Type B pancreatic cell (in vitro differentiated cells): ENCODE measurements at regions not wholly inside any gene's neighbourhood (a gene's known extent, or its start where the extent isn't known, plus 50 kb on each side); places are given as distances from the start of the nearest gene placed in this dataset.

Source experiments
- DNase-seq: peaks from one replicate; pipeline ENCODE4 v3.0.0; 2021; ENCODE audit warnings: mixed read lengths; ENCODE audit not compliant: unreplicated experiment; ENCODE audit errors: extremely low spot score
- H3K27ac Mint-ChIP-seq: 2 replicates; pipeline ENCODE4 v1.8.0; 2021; ENCODE audit warnings: mild to moderate bottlenecking, mixed read lengths
- H3K27me3 Mint-ChIP-seq: 2 replicates; pipeline ENCODE4 v1.8.0; 2021; ENCODE audit warnings: mixed read lengths
- H3K36me3 Mint-ChIP-seq: 2 replicates; pipeline ENCODE4 v1.8.0; 2021; ENCODE audit warnings: mixed read lengths
- H3K4me1 Mint-ChIP-seq: one replicate; pipeline ENCODE4 v1.8.0; 2021; ENCODE audit warnings: mixed read lengths; ENCODE audit not compliant: unreplicated experiment
- H3K4me3 Mint-ChIP-seq: 2 replicates; pipeline ENCODE4 v1.8.0; 2021; ENCODE audit warnings: mild to moderate bottlenecking, mixed read lengths
- H3K9me3 Mint-ChIP-seq: 2 replicates; pipeline ENCODE4 v1.8.0; 2021; ENCODE audit warnings: mixed read lengths
- TF ChIP-seq, protein P1 (sequence below): fragments of 200-600 bp; sonication (generic); conservative IDR thresholded peaks from 2 replicates; pipeline ENCODE4 v1.5.0; 2021; ENCODE audit warnings: antibody characterized with exemption, mild to moderate bottlenecking

DNA sequence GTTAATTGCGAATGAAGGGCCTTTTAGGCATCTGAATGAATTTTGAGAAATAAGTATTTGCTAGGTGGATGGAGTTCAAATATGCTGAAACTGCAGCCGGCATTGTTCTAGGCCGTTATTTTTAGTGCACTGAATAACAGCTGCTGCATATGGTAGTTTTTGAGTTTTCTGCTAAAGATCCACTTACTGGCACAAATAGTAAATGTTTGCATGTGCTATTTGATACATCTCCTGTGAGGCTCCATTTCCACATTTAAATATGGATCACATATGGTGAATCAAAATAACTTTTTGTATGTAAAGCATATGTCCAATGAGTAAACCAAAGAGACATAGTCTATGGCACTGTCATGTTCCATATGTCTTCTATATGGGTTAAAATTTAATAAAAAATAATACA is 56.7 kb upstream of the CNTN4 start:
- Mint-ChIP-seq H3K4me3 (no peak overlapping the region), H3K27me3 (no peaks in the 10 kb centered on the region), H3K27ac (no peak overlapping the region), H3K9me3 (no peaks in the 10 kb centered on the region), H3K4me1 (no peaks in the 10 kb centered on the region), H3K36me3 (no peaks in the 10 kb centered on the region)
- TF ChIP-seq, protein P1, sequence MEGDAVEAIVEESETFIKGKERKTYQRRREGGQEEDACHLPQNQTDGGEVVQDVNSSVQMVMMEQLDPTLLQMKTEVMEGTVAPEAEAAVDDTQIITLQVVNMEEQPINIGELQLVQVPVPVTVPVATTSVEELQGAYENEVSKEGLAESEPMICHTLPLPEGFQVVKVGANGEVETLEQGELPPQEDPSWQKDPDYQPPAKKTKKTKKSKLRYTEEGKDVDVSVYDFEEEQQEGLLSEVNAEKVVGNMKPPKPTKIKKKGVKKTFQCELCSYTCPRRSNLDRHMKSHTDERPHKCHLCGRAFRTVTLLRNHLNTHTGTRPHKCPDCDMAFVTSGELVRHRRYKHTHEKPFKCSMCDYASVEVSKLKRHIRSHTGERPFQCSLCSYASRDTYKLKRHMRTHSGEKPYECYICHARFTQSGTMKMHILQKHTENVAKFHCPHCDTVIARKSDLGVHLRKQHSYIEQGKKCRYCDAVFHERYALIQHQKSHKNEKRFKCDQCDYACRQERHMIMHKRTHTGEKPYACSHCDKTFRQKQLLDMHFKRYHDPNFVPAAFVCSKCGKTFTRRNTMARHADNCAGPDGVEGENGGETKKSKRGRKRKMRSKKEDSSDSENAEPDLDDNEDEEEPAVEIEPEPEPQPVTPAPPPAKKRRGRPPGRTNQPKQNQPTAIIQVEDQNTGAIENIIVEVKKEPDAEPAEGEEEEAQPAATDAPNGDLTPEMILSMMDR = no peak
- DNase-seq = no peak
